GM18867 (cell line): ENCODE measurements at regions not wholly inside any gene's neighbourhood (a gene's known extent, or its start where the extent isn't known, plus 50 kb on each side); places are given as distances from the start of the nearest gene placed in this dataset.
"Not testable (repeated sequence)": the region's sequence is repeated elsewhere in the genome, so short reads cannot be mapped to it uniquely, and the experiment has no call there.

Experiments
- ATAC-seq: cut with Tn5 transposase; IDR thresholded peaks from one replicate; pipeline ENCODE4 v1.9.1; 2021; ENCODE audit warnings: mild to moderate bottlenecking, moderate library complexity; ENCODE audit not compliant: unreplicated experiment

- no peak for ATAC-seq
These were observed 78.4 kb downstream of the NAPG start for GRCh38 chr18:10604182-10604581.

GRCh38 chr18:10606881-10607280 is 81.1 kb downstream of the NAPG start:
- peak; percentile 90 for ATAC-seq

- ATAC-seq: not testable (repeated sequence)
These were observed 81.8 kb downstream of the NAPG start for GRCh38 chr18:10607332-10608248.

DNA sequence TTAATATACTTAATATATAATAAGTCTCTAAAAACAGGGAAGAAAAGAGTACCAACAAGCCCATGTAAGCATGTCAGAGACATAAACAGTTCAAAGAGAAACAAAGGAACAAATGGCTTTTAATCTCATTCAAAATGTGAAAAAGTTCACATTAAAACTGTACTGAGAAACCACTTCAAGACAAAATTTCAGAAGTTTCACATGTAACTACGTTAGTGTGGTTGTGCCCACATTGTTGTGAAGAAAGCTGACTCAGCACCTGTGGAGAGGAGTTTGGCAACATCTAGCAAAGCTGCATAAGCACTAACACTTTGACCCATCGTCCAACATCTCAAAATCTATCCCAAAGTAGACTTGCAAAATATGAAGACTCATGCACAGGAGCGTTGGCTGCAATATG is 82.6 kb downstream of the NAPG start:
- ATAC-seq: not testable (repeated sequence)

DNA sequence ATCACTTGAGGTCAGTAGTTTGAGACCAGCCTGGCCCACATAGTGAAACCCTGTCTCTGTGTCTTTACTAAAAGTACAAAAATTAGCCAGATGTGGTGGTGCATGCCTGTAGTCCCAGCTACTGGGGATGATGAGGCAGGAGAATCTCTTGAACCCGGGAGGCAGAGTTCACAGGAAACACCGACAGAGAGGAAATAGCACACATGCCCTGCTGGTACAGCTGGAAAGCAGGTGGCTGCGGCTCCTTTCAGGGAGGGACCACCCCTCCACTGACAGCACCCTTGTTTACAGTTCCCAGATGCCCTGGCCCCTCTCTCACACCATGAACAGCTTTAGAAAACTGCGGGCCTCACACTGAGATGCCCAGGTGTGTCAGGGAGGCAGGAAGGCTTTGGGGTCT is 83.2 kb downstream of the NAPG start:
- not testable (repeated sequence) for ATAC-seq

DNA sequence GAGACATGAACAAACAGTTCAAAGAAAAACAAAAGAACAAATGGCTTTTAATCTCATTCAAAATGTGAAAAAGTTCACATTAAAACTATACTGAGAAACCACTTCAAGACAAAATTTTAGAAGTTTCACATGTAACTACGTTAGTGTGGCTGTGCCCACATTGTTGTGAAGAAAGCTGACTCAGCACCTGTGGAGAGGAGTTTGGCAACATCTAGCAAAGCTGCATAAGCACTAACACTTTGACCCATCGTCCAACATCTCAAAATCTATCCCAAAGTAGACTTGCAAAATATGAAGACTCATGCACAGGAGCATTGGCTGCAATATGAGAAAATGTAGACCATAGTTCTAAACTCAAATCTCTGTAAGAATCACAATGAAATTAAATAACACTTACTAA is 87.4 kb downstream of the NAPG start:
- not testable (repeated sequence) for ATAC-seq

DNA sequence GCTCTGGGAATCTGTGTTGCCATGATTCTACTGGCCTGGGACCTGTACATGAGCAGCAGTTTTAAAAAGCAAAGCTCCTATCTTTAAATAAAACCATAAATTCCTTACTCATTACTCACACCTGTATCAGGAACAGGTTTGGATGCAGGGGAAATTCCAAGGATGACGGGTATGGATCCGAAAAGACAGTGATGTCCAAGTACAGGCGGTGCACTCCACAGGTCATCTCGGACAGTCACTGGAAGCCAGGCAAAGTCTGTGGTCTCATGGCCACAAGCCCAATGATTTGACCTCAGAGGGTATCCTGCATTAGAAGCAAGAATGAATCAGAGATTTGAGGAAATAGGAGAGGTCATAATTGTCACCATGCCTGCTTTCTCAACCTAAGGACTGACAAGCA is 90.9 kb downstream of the NAPG start:
- not testable (repeated sequence) for ATAC-seq

DNA sequence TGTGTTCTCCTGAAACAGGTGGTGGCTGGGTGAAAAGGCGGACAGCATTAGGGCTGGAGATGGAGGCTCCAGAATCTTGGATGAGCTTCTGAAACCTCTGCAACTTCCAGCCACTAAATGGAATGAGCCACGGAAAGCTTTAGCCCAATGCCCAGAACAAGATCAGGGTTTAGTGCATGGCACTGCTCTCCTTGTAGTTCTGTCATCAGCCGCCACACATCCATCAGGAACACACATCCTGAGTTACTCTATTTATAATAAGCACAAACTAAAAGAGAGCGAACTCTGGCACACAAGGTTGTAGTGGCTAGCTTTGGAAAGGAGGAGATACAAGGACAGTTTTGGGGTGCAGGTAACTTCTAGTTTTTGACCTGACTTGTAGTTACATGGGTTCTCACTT is 93.0 kb downstream of the NAPG start:
- ATAC-seq: not testable (repeated sequence)

DNA sequence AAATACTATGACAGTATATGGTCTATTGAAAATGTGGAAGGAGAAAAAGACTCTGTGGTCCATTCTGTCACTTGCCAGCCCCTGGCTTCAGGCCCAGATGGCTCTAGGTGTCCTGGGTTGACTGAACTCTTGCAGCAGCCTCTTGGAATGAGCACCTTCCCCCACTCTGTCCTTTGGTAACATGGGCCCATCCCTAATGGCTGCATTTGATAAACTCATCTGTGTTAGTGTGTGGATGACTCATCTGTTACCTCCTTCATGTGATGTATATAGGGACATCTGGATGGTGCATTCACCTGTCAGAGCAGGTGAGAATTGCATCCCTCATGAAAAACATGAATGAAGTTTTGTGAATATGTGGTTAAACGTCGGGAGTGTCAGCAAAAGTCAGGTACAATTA is 93.5 kb downstream of the NAPG start:
- not testable (repeated sequence) for ATAC-seq

- ATAC-seq: not testable (repeated sequence)
These were observed 94.0 kb downstream of the NAPG start for GRCh38 chr18:10619833-10620232.
